T47D (cell line): ENCODE measurements at regions not wholly inside any gene's neighbourhood (a gene's known extent, or its start where the extent isn't known, plus 50 kb on each side); places are given as distances from the start of the nearest gene placed in this dataset.
"Not testable (repeated sequence)": the region's sequence is repeated elsewhere in the genome, so short reads cannot be mapped to it uniquely, and the experiment has no call there.

Source experiments
- DNase-seq, 2 experiments: peaks; one replicate each; pipeline versions ENCODE4 v3.0.0 to v3.0.0-alpha.2; 2011 to 2012; ENCODE audit warnings: low read depth in 1 of 2, low spot score in 1 of 2
- JUND ChIP-seq: IDR thresholded peaks from 2 replicates; pipeline ENCODE4 v1.6.1; 2012; ENCODE audit warnings: low read depth
- in situ Hi-C: cut with HindIII; loops from 2 replicates; pipeline ENCODE4 v1.10.0; 2016; ENCODE audit warnings: low sequenced_read_pairs, low pct_unique_long_range_greater_than_20kb

- no peak for TF ChIP-seq JUND
- no peak for DNase-seq
- in situ Hi-C loops = no loop called here
Measured at GRCh38 chr9:22208846-22209585, 199.9 kb upstream of the CDKN2B start.

GRCh38 chr9:22210262-22210661, 201.2 kb upstream of the CDKN2B start:
- no peak for TF ChIP-seq JUND
- in situ Hi-C loops = no loop called here
- DNase-seq = peak in 1 of 2 experiments; percentile 35

GRCh38 chr9:22210936-22211335, 201.8 kb upstream of the CDKN2B start:
- in situ Hi-C loops = no loop called here
- no peak for TF ChIP-seq JUND
- no peak for DNase-seq

DNA sequence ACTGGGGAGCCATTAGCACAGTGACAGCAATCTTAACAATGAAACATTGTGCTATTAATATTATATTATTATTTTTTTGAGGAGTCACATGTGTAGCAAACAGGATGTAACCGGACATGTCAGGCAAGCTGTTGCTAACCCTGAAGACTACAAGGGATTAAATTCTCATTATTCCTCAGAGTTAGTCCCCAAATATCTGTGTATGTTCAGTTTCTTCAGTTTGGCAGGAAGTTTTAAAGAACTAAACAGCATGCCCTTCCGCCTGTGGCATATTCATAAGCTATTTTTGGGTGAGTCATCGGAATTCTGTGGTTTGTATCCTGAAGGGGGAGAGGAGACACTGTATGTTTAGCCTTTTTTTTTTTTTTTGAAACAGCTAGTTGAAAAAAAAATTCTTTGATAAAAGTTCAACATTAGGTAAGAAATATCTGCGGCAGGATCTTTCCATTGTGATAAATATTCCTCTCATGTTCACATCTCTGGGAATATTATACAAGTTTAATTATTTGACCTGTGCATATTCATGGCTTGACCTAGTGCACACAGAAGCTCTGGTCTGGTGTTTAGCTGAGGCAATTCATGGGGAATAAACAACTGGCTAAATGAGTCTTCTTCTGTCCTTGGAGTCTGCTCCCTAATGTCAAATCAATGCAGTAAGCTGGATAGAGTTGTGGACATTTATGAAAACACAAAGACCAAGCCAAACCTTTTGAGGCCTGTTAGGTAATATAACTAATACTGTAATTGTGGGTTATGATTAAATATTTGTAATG, 202.7 kb upstream of the CDKN2B start:
- no peak for TF ChIP-seq JUND
- DNase-seq = peak in 1 of 2 experiments; percentile 42
- in situ Hi-C loops = no loop called here

DNA sequence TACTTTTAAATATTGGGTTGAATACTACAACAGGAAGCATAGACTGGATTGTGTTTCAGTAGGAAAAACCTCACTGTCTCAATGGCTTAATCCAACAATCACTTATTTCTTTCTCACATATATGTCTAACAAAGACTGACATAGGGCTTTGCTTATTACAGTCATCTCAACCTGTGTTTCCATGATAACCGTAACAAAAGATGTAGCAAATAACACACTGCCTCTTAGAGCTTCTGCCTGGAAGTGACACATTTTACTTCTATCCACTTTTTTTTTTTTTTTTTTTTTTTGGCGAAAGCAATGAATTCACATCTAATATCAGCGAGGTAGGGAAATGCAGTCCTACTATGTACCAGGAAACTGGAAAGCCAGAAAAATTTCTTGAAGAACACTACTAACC, 204.9 kb upstream of the CDKN2B start:
- TF ChIP-seq JUND = no peak
- in situ Hi-C loops = no loop called here
- no peak for DNase-seq

DNA sequence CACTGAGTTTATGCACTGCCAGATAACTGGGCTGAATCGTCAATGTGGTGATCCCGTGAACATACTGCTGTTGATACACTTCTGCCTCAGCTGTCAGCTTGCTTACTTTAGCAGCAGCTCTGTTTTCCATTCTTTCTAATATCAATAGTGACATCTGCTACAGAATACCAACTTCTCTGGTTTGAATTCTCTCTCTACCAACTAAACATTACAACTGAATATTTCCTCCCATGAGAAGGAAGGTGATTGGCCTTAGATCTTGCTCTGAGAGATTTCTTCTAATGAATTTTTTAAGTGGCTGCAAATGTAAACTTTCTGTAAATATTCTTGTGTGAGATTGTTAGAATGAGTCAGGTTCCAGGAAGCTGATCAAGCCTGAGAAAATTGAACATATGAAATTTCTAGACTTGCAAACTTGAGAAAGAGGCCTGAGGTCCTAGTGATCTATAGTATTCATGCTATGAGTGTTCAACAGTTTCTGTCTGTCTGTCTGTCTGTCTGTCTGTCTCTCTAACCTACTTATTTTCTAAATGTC, 205.5 kb upstream of the CDKN2B start:
- in situ Hi-C loops = no loop called here
- no peak for DNase-seq
- no peak for TF ChIP-seq JUND

DNA sequence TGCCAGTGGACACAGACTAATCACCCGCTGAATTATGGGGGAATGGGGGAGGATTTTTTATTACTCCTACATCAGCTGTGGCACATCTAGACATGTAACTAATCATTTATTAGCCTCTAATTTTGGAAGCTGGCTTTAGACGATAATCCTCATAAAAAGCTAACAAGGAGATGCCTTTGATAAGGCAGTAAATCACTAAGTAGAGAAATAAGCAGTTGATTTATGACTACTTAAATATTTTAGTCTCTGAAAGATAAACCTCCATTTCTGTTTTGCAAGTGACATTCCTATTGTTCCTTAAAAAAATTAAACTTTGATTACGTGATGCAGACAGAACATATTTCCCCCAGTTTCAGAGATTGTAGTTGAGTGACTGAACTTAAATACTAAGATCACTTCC, 206.4 kb upstream of the CDKN2B start:
- DNase-seq = no peak
- in situ Hi-C loops = no loop called here
- no peak for TF ChIP-seq JUND

GRCh38 chr9:22216730-22217172, 207.6 kb upstream of the CDKN2B start:
- in situ Hi-C loops = no loop called here
- no peak for DNase-seq
- no peak for TF ChIP-seq JUND

DNA sequence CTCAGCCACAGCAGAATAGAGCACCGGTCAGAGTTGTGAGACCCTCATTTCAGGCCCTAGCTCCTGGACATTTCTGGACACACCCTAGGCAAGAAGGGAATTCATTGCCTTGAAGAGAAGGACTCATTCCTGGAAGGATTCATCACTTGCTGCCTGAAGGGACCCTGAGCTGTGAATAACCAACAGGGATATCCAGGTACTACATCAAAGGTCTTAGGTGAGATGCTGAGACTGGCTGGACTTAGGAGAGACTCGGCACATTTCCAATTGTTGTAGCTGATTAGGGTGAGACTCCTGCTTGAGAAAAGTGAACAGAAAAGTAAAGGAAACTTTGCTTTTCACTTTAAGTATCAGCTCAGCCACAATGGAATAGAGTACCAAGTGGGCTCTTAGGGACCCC, 208.1 kb upstream of the CDKN2B start:
- DNase-seq = no peak
- in situ Hi-C loops = no loop called here
- no peak for TF ChIP-seq JUND

DNA sequence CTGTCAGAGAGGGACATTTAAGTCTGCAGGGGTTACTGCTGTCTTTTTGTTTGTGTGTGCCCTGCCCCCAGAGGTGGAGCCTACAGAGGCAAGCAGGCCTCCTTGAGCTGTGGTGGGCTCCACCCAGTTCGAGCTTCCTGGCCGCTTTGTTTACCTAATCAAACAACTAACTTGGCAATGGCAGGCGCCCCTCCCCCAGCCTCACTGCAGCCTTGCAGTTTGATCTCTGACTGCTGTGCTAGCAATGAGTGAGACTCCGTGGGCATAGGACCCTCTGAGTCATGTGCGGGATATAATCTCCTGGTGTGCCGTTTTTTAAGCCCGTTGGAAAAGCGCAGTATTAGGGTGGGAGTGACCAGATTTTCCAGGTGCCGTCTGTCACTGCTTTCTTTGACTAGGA, 216.8 kb upstream of the CDKN2B start:
- in situ Hi-C loops, DNase-seq: not testable (repeated sequence)

DNA sequence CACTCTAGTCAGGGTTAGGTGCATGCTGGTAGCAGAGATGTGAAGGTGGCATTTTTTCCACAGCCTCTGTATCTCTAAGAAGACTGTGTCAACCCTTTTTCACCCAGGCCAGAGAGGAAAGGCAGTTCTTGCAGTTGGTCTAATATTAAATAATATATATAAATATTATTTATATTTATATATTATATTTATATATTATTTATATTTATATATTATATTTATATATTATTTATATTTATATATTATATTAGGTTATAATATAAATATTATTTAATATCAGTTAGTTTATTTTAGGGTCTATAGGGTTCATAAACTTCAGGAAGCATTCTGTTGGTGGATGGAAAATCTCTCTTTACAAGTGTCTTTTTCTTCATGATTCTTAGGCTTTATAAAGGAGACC, 218.6 kb upstream of the DMRTA1 start:
- no peak for DNase-seq
- in situ Hi-C loops = no loop called here

DNA sequence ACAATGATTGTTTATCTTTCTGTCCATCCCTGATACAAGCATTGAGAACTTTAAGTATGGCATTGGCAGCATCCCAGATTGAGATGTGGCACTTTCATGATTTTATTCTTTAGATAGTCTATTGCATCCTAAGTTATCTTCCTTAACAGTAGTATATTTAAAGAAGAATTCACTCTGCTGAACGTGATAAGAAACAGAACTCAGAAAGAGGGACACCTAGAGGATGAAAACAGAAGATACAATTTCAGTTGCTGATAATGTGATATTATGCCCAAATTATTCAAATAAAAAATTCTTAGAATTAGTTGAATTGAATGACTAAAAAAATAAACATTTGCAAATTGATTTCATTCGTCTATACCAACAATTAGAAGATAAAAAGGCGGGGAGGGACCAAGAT, 218.1 kb upstream of the DMRTA1 start:
- DNase-seq = no peak
- in situ Hi-C loops = no loop called here
- TF ChIP-seq JUND = no peak

More for the DNA sequence above, 218.6 kb upstream of the DMRTA1 start:
- TF ChIP-seq JUND = no peak

DNA sequence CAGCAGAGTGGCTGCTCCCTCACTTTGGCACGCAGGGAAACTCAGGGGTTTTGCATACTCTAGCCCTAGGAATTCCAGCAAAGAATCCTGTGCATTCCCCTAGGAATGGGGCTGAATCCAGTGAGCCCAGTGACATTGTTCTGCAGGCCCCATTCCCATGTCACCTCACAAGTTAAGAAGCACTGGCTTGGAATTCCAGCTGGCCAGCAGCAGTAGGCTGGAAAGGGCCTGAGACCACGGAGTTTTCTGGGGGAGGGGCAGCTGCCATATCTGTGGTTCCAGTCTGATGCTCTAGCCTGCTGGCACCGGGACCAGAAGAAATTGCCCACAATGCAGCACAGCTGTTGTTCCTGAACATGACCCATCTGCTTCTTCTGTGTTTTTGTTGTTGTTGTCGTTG, 217.6 kb upstream of the DMRTA1 start:
- in situ Hi-C loops = no loop called here
- DNase-seq = no peak

GRCh38 chr9:22231309-22231708, 215.3 kb upstream of the DMRTA1 start:
- DNase-seq, in situ Hi-C loops: not testable (repeated sequence)

More for the DNA sequence above, 217.6 kb upstream of the DMRTA1 start:
- TF ChIP-seq JUND = no peak
